HG03045 (cell line): ENCODE measurements at regions not wholly inside any gene's neighbourhood (a gene's known extent, or its start where the extent isn't known, plus 50 kb on each side); places are given as distances from the start of the nearest gene placed in this dataset.

Source experiments
- ATAC-seq: cut with Tn5 transposase; IDR thresholded peaks from one replicate; pipeline ENCODE4 v1.9.1; 2021; ENCODE audit warnings: mild to moderate bottlenecking, moderate library complexity; ENCODE audit not compliant: unreplicated experiment

DNA sequence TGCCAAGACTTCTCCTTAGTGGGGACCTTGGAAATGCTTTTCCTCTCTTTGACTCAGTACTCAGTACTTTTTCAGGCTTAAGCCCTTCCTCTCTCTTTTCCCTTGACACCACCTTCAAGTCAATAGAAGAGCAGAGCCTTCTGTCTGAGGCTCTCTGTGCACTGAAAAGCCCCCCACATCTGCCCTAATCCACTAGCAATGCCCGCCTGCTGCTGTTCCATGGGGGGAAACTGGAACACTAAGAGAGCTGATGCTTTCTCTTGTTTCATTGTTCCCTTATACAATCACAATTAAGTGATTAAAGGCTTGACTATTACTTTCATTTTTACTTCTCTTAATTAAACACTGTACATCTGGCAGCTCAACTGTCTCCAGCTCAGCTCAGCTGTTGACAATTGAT is 254.5 kb downstream of the SLITRK6 start:
- ATAC-seq = no peak

- ATAC-seq = no peak
Measured at GRCh38 chr13:85543144-85543543, 256.1 kb downstream of the SLITRK6 start.

- ATAC-seq = no peak
Measured at GRCh38 chr13:85541476-85541875, 257.7 kb downstream of the SLITRK6 start.

DNA sequence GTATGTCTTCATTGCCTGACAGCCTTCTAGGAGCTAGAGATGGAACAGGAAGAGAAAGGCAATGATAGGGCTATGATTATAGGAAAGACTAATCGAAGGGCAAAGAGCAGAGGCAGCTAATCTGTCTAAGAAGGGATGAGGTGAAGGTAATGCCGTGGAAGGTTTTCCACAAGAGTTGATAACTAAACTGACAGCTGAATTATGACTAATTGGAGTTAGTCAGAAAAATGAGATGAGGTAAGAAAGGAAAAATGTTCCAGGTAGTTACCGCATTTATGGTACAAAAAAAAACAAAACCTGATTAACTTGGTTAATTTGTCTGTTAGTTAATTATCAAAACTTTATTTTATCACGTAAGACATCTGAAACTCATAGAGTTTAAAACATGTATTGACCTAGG is 260.3 kb downstream of the SLITRK6 start:
- ATAC-seq = no peak

DNA sequence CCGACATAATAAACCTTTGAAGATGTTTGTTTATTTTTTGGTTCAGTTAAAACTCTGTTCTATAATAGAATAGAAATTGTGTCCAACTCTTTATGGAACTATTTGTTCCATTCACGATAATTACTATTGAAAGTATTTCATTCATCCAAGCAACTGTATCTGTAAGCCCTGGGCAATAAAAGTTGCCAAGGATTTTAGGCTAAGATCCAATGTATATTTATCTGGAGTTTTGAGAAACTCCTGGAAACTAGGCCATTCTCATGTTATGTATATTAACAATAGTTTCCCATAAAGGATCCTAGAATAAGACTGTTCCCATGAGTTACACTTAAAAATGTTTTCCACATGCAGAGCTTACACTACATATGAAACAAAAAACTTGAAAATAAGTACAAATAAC is 261.6 kb downstream of the SLITRK6 start:
- no peak for ATAC-seq

DNA sequence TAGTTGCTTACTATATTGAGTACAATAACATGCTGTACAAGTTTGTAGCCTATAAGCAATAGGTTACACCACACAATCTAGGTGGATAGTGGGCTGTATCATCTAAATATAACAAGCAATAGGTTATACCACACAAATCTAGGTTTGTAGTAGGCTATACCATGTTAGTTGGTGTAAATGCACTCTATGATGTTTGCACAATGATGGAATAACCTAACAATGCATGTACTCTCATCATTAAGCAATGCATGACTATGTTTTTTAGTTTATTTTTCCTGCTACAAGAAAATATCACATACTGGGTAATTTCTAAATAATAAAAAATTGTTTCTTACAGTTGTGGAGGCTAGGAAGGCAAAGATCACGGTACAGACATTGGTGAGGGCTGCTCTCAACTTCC is 262.5 kb downstream of the SLITRK6 start:
- ATAC-seq = no peak

DNA sequence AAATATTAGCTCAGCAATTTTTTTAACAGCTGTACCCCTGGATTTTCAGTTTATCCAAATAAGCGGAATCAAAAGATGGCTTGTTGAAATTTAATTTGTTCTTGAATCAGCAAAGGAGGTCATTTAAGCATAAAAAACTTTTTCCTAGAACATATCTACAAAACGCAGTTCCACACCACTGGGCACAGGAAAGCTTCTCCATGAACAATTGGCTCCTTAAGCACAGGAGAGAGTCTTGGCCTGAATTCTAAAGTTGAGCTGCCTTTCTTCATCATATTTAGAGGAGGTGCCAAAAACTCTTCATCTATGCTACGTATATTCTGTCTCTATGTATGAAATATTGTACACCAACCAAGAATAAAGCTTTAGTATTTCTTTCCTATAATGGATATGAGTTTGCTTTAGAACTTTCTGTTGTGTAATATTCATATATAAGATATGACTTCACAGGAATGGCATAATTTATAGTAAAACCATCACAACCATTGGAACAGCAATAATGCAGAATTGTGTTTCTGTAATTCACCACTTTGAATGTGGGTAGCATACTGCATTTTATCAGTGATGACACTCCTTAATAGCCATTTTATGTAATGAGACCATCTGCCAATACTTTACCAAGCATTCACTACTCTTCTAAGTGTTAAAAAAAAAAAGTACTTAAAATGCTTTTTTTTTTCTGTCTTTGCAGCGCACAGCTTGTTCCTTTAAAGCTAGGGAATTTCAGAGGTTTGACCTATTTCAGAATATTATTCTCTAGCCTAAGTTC is 263.7 kb downstream of the SLITRK6 start:
- no peak for ATAC-seq

- no peak for ATAC-seq
Measured at GRCh38 chr13:85533911-85534310, 265.3 kb downstream of the SLITRK6 start.

DNA sequence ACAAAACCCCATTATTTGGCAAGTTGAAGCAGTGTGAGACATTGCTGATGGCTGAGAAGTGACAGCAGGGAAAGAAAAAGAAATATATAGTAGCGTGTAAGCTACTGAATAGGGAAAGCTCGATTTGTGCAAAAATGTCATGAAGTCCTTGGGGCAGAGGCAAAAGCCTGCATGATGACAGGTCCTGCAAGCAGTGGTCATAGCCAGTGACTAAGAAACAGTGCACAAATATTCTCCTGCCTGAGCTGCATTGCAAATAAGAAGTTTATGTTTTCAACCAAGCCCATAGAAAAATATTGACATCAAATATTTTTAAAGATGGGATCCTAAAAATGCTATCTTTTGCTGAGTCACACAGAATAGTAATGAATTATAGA is 270.0 kb downstream of the SLITRK6 start:
- ATAC-seq = no peak

DNA sequence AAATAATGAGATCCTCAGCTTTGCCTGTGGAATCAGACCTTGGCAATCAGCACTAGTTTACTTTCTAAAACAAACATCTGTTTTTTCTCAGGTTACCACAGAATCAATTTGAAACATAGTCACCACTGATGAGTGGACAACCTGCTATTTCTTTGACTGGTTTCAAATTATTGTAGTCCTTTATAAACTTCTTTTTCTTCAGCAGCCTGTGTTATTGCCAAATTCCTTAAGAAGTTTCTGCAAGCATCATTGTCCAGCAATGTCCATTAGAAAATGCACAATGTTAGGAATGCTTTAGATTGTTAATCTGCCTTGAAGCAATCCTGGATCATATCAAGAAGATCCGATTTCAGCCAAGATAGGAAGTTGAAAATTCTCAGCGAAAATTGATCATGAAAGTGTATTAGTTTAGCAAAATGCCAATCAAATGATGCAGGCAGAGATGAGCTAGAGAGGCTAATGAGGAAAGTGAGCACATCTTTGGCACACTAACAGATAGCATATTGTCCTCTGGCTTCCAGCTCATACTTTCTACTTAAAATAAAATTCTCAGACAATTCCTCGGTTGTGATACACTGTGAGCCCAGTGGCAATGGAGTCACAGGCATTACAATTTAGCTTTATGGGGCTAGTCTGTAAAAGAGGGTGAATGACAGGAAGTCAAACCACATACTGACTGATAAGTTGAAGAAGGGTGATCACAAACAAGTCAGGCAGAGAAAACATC is 270.6 kb downstream of the SLITRK6 start:
- ATAC-seq = no peak

- ATAC-seq = no peak
Measured at GRCh38 chr13:85527316-85527715, 271.9 kb downstream of the SLITRK6 start.

- no peak for ATAC-seq
Measured at GRCh38 chr13:85525411-85525810, 273.8 kb downstream of the SLITRK6 start.

- no peak for ATAC-seq
Measured at GRCh38 chr13:85521657-85522056, 277.6 kb downstream of the SLITRK6 start.

DNA sequence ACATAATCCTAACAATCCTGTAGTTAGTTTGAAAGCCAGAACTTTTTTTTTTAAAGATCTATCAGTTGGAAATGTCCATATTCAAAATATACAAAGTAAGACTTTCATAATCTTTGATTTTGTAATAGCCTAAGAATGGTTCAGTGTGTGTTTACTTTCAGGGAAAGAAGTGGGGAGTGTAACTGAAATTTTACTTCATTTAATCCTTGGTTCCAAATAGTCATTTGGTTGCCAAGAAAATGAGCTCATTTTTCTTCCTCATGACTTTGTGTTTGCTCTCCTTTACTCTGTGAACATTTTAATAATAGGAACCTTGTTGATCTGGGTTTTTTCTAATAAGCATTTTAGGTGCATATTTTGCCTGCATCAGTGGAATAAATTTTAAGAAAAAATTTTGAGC is 278.8 kb downstream of the SLITRK6 start:
- ATAC-seq = no peak

DNA sequence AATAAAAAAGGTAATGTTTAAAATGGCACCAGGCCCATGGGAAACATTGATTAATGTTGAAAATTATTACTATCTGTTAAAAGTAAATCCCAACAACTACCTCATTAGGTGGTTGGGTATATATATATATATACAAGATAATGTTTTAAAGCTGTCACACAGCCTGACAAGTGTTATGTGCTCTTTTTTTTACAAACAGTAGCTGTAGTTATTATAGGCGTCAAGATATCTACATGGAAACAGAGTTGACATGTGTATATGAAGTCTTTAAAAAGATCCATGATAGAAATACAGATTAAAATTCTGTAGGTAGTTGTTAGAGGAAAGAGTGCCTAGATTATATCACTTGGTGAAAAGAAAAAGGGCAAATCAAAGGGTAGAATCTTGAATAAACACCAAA is 279.9 kb downstream of the SLITRK6 start:
- no peak for ATAC-seq

- no peak for ATAC-seq
Measured at GRCh38 chr13:85512421-85512820, 286.8 kb downstream of the SLITRK6 start.

- no peak for ATAC-seq
Measured at GRCh38 chr13:85509512-85509911, 289.7 kb downstream of the SLITRK6 start.

GRCh38 chr13:85508683-85509329 is 290.4 kb downstream of the SLITRK6 start:
- ATAC-seq = no peak

GRCh38 chr13:85503797-85504196 is 295.4 kb downstream of the SLITRK6 start:
- ATAC-seq = no peak

- no peak for ATAC-seq
Measured at GRCh38 chr13:85501616-85502015, 297.6 kb downstream of the SLITRK6 start.

DNA sequence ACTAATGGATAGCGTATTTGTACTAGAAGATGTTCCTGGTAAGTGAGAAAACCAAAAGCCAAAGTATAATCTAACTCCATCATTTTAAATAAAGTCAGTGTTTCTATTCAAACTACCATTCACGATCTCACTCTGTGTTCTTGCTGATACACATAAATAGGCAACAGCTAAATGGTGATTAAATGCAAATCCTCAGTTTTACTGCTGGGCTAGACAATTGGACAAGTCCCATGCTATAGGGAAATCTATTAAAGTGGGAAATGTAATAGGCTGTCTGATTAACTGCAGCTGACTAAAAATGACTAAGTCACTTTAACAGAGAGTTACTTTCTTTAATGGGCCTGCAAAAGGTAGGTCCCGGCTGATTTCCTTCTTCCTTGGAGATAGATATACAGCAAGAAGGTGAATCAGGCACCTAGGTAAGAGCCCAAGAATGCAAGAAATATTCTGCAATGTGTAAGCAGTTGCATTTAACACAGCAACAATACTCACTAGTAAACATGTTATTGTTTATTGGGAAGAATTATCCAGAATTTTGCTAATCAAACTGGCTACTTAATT is 298.4 kb downstream of the SLITRK6 start:
- no peak for ATAC-seq

- ATAC-seq = no peak
Measured at GRCh38 chr13:85498774-85499173, 300.4 kb downstream of the SLITRK6 start.
